ENCODE measurements at regions not wholly inside any gene's neighbourhood (a gene's known extent, or its start where the extent isn't known, plus 50 kb on each side); places are given as distances from the start of the nearest gene placed in this dataset.

- no peaks in the 10 kb centered on the region for H3K79me2 ChIP-seq (ENCODE audit: insufficient read depth, low read length)
- H3K4me1 ChIP-seq (ENCODE audit: insufficient read depth, low read length) = no peaks in the 10 kb centered on the region
- no peaks in the 10 kb centered on the region for H3K9me3 ChIP-seq (ENCODE audit: insufficient read depth, low read length, severe bottlenecking)
- no peak overlapping the region for H3K4me2 ChIP-seq (ENCODE audit: insufficient read depth, low read length)
- peaks cover 7% of the 10 kb centered on the region for H3K27me3 ChIP-seq (ENCODE audit: insufficient read depth, low read length, poor library complexity)
- H3K27ac ChIP-seq (ENCODE audit: low read length) = no peak overlapping the region
- H2AFZ ChIP-seq (ENCODE audit: low read depth, low read length) = no peak overlapping the region
- no peak for ATAC-seq (ENCODE audit: insufficient read depth, low read depth)
- no peaks in the 10 kb centered on the region for H3K36me3 ChIP-seq (ENCODE audit: insufficient read depth, low read length)
- no peak overlapping the region for H3K9ac ChIP-seq (ENCODE audit: low read depth, low read length)
- DNase-seq = no peak
- H3K4me3 ChIP-seq (ENCODE audit: low read depth in 1 of 2, low read length in 2 of 2) = no peak overlapping the region
- no peaks in the 10 kb centered on the region for H4K20me1 ChIP-seq (ENCODE audit: insufficient read depth, low read length)
- TF ChIP-seq CTCF (IDR thresholded peaks at IDR 0.05; ENCODE audit: borderline replicate concordance, extremely low read depth, low read length, poor library complexity, severe bottlenecking) (no peak), EZH2 (IDR thresholded peaks at IDR 0.05; ENCODE audit: borderline replicate concordance, low read depth, low read length, severe bottlenecking) (no peak)
Measured at GRCh38 chr11:131044851-131045250, 128.6 kb upstream of the SNX19 start.

- no peak overlapping the region for H3K4me2 ChIP-seq (ENCODE audit: insufficient read depth, low read length)
- no peak for TF ChIP-seq EZH2 (IDR thresholded peaks at IDR 0.05; ENCODE audit: borderline replicate concordance, low read depth, low read length, severe bottlenecking)
- TF ChIP-seq CTCF (IDR thresholded peaks at IDR 0.05; ENCODE audit: borderline replicate concordance, extremely low read depth, low read length, poor library complexity, severe bottlenecking) = no peak
- H3K27me3 ChIP-seq (ENCODE audit: insufficient read depth, low read length, poor library complexity) = peaks cover 17% of the 10 kb centered on the region
- ATAC-seq (ENCODE audit: insufficient read depth, low read depth) (no peak), DNase-seq (no peak)
- no peaks in the 10 kb centered on the region for H3K36me3 ChIP-seq (ENCODE audit: insufficient read depth, low read length)
- no peaks in the 10 kb centered on the region for H3K79me2 ChIP-seq (ENCODE audit: insufficient read depth, low read length)
- no peaks in the 10 kb centered on the region for H3K4me1 ChIP-seq (ENCODE audit: insufficient read depth, low read length)
- H2AFZ ChIP-seq (ENCODE audit: low read depth, low read length) = no peak overlapping the region
- no peak overlapping the region for H3K9ac ChIP-seq (ENCODE audit: low read depth, low read length)
- H3K4me3 ChIP-seq (ENCODE audit: low read depth in 1 of 2, low read length in 2 of 2) = no peak overlapping the region
- H4K20me1 ChIP-seq (ENCODE audit: insufficient read depth, low read length) = no peaks in the 10 kb centered on the region
- no peak overlapping the region for H3K27ac ChIP-seq (ENCODE audit: low read length)
- H3K9me3 ChIP-seq (ENCODE audit: insufficient read depth, low read length, severe bottlenecking) = no peaks in the 10 kb centered on the region
Measured at GRCh38 chr11:131052367-131052766, 136.1 kb upstream of the SNX19 start.

GRCh38 chr11:131056036-131056435 lies 139.8 kb upstream of the SNX19 start:
- no peak overlapping the region for H3K9ac ChIP-seq (ENCODE audit: low read depth, low read length)
- no peak overlapping the region for H3K4me2 ChIP-seq (ENCODE audit: insufficient read depth, low read length)
- no peak overlapping the region for H2AFZ ChIP-seq (ENCODE audit: low read depth, low read length)
- peaks cover 22% of the 10 kb centered on the region for H3K27me3 ChIP-seq (ENCODE audit: insufficient read depth, low read length, poor library complexity)
- no peak for TF ChIP-seq EZH2 (IDR thresholded peaks at IDR 0.05; ENCODE audit: borderline replicate concordance, low read depth, low read length, severe bottlenecking)
- no peak for TF ChIP-seq CTCF (IDR thresholded peaks at IDR 0.05; ENCODE audit: borderline replicate concordance, extremely low read depth, low read length, poor library complexity, severe bottlenecking)
- no peaks in the 10 kb centered on the region for H4K20me1 ChIP-seq (ENCODE audit: insufficient read depth, low read length)
- no peak overlapping the region for H3K27ac ChIP-seq (ENCODE audit: low read length)
- ATAC-seq (ENCODE audit: insufficient read depth, low read depth) (no peak), DNase-seq (no peak)
- no peak overlapping the region for H3K4me3 ChIP-seq (ENCODE audit: low read depth in 1 of 2, low read length in 2 of 2)
- H3K79me2 ChIP-seq (ENCODE audit: insufficient read depth, low read length) = no peaks in the 10 kb centered on the region
- H3K4me1 ChIP-seq (ENCODE audit: insufficient read depth, low read length) = no peaks in the 10 kb centered on the region
- no peaks in the 10 kb centered on the region for H3K9me3 ChIP-seq (ENCODE audit: insufficient read depth, low read length, severe bottlenecking)
- no peaks in the 10 kb centered on the region for H3K36me3 ChIP-seq (ENCODE audit: insufficient read depth, low read length)

- Histone ChIP-seq H2AFZ (ENCODE audit: low read depth, low read length) (no peak overlapping the region), H3K4me3 (ENCODE audit: low read depth in 1 of 2, low read length in 2 of 2) (no peak overlapping the region)
Measured at GRCh38 chr11:131063638-131064037, 147.4 kb upstream of the SNX19 start.

More at GRCh38 chr11:131063638-131064037, 147.4 kb upstream of the SNX19 start:
- Histone ChIP-seq H3K9ac (ENCODE audit: low read depth, low read length) (no peak overlapping the region), H3K4me2 (ENCODE audit: insufficient read depth, low read length) (no peak overlapping the region), H3K4me1 (ENCODE audit: insufficient read depth, low read length) (no peaks in the 10 kb centered on the region), H3K27ac (ENCODE audit: low read length) (no peak overlapping the region), H3K9me3 (ENCODE audit: insufficient read depth, low read length, severe bottlenecking) (no peaks in the 10 kb centered on the region), H3K27me3 (ENCODE audit: insufficient read depth, low read length, poor library complexity) (no peaks in the 10 kb centered on the region), H4K20me1 (ENCODE audit: insufficient read depth, low read length) (no peaks in the 10 kb centered on the region), H3K79me2 (ENCODE audit: insufficient read depth, low read length) (no peaks in the 10 kb centered on the region), H3K36me3 (ENCODE audit: insufficient read depth, low read length) (no peaks in the 10 kb centered on the region)
- ATAC-seq (ENCODE audit: insufficient read depth, low read depth) (no peak), DNase-seq (no peak)
- no peak for TF ChIP-seq EZH2 (IDR thresholded peaks at IDR 0.05; ENCODE audit: borderline replicate concordance, low read depth, low read length, severe bottlenecking)
